ENCODE measurements at regions not wholly inside any gene's neighbourhood (a gene's known extent, or its start where the extent isn't known, plus 50 kb on each side); places are given as distances from the start of the nearest gene placed in this dataset.

- TF ChIP-seq, protein P1, sequence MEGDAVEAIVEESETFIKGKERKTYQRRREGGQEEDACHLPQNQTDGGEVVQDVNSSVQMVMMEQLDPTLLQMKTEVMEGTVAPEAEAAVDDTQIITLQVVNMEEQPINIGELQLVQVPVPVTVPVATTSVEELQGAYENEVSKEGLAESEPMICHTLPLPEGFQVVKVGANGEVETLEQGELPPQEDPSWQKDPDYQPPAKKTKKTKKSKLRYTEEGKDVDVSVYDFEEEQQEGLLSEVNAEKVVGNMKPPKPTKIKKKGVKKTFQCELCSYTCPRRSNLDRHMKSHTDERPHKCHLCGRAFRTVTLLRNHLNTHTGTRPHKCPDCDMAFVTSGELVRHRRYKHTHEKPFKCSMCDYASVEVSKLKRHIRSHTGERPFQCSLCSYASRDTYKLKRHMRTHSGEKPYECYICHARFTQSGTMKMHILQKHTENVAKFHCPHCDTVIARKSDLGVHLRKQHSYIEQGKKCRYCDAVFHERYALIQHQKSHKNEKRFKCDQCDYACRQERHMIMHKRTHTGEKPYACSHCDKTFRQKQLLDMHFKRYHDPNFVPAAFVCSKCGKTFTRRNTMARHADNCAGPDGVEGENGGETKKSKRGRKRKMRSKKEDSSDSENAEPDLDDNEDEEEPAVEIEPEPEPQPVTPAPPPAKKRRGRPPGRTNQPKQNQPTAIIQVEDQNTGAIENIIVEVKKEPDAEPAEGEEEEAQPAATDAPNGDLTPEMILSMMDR (conservative IDR thresholded peaks at IDR 0.05): no peak
- no peak for TF ChIP-seq EZH2 (IDR thresholded peaks at IDR 0.05; ENCODE audit: low read depth)
Measured at GRCh38 chr18:67583621-67584020, 67.1 kb upstream of the DSEL start.
